ENCODE measurements at regions not wholly inside any gene's neighbourhood (a gene's known extent, or its start where the extent isn't known, plus 50 kb on each side); places are given as distances from the start of the nearest gene placed in this dataset.

DNA sequence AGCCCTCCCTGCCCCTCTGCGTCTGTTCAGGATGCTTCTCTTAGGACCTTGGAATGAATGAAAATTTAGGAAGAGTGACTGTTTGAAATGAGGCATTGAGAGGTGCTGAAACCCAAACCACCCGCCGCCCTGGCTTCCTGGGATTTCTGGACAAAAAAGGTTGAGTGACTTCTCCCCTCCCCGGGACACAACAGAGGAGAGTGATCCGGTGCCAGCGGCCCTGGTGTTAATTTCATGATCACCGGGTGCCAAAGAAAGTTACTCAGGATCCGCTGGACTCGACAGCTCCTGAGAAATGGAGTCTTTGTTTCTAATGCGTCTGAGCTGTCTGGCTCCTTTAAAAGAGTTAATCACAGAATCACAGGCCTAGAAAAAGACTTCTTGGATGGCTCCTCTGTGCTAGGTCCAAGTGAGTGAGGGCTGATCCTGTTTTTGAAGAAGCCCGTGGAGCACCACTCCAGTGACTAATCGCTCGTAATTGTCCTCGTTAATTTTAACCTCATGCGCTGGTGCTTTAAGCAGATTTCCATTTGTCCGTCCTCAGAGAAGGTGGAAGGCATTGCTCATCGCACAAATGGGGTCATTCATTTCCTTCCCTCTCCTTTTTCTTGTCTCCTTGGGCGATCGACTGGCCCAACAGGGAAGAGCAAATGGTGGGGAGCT, 144.4 kb upstream of the ZFHX3 start:
- 68% methylated on average over 19 of the region's 19 CpGs for WGBS (ENCODE audit: insufficient coverage, insufficient replicate concordance, low lambda C conversion rate, missing lambda C conversion rate)
- TF ChIP-seq, protein P1, sequence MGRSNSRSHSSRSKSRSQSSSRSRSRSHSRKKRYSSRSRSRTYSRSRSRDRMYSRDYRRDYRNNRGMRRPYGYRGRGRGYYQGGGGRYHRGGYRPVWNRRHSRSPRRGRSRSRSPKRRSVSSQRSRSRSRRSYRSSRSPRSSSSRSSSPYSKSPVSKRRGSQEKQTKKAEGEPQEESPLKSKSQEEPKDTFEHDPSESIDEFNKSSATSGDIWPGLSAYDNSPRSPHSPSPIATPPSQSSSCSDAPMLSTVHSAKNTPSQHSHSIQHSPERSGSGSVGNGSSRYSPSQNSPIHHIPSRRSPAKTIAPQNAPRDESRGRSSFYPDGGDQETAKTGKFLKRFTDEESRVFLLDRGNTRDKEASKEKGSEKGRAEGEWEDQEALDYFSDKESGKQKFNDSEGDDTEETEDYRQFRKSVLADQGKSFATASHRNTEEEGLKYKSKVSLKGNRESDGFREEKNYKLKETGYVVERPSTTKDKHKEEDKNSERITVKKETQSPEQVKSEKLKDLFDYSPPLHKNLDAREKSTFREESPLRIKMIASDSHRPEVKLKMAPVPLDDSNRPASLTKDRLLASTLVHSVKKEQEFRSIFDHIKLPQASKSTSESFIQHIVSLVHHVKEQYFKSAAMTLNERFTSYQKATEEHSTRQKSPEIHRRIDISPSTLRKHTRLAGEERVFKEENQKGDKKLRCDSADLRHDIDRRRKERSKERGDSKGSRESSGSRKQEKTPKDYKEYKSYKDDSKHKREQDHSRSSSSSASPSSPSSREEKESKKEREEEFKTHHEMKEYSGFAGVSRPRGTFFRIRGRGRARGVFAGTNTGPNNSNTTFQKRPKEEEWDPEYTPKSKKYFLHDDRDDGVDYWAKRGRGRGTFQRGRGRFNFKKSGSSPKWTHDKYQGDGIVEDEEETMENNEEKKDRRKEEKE (IDR thresholded peaks at IDR 0.05), result no peak
- no peak for TF ChIP-seq HDGF (IDR thresholded peaks at IDR 0.05)
- TF ChIP-seq STAT1 (conservative IDR thresholded peaks at IDR 0.05), result no peak
- TF ChIP-seq, protein P2, sequence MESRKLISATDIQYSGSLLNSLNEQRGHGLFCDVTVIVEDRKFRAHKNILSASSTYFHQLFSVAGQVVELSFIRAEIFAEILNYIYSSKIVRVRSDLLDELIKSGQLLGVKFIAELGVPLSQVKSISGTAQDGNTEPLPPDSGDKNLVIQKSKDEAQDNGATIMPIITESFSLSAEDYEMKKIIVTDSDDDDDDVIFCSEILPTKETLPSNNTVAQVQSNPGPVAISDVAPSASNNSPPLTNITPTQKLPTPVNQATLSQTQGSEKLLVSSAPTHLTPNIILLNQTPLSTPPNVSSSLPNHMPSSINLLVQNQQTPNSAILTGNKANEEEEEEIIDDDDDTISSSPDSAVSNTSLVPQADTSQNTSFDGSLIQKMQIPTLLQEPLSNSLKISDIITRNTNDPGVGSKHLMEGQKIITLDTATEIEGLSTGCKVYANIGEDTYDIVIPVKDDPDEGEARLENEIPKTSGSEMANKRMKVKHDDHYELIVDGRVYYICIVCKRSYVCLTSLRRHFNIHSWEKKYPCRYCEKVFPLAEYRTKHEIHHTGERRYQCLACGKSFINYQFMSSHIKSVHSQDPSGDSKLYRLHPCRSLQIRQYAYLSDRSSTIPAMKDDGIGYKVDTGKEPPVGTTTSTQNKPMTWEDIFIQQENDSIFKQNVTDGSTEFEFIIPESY (IDR thresholded peaks at IDR 0.05), result no peak
- TF ChIP-seq, protein P3, sequence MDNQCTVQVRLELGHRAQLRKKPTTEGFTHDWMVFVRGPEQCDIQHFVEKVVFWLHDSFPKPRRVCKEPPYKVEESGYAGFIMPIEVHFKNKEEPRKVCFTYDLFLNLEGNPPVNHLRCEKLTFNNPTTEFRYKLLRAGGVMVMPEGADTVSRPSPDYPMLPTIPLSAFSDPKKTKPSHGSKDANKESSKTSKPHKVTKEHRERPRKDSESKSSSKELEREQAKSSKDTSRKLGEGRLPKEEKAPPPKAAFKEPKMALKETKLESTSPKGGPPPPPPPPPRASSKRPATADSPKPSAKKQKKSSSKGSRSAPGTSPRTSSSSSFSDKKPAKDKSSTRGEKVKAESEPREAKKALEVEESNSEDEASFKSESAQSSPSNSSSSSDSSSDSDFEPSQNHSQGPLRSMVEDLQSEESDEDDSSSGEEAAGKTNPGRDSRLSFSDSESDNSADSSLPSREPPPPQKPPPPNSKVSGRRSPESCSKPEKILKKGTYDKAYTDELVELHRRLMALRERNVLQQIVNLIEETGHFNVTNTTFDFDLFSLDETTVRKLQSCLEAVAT (IDR thresholded peaks at IDR 0.05), result no peak
- TF ChIP-seq SPI1 (IDR thresholded peaks at IDR 0.05; ENCODE audit: borderline replicate concordance, insufficient read depth, low read depth, low read length), result no peak
- TF ChIP-seq, protein P4, sequence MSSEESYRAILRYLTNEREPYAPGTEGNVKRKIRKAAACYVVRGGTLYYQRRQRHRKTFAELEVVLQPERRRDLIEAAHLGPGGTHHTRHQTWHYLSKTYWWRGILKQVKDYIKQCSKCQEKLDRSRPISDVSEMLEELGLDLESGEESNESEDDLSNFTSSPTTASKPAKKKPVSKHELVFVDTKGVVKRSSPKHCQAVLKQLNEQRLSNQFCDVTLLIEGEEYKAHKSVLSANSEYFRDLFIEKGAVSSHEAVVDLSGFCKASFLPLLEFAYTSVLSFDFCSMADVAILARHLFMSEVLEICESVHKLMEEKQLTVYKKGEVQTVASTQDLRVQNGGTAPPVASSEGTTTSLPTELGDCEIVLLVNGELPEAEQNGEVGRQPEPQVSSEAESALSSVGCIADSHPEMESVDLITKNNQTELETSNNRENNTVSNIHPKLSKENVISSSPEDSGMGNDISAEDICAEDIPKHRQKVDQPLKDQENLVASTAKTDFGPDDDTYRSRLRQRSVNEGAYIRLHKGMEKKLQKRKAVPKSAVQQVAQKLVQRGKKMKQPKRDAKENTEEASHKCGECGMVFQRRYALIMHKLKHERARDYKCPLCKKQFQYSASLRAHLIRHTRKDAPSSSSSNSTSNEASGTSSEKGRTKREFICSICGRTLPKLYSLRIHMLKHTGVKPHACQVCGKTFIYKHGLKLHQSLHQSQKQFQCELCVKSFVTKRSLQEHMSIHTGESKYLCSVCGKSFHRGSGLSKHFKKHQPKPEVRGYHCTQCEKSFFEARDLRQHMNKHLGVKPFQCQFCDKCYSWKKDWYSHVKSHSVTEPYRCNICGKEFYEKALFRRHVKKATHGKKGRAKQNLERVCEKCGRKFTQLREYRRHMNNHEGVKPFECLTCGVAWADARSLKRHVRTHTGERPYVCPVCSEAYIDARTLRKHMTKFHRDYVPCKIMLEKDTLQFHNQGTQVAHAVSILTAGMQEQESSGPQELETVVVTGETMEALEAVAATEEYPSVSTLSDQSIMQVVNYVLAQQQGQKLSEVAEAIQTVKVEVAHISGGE (CRISPR knock-in tag; IDR thresholded peaks at IDR 0.05), result no peak
- TF ChIP-seq MTA3 (IDR thresholded peaks at IDR 0.05; ENCODE audit: borderline replicate concordance, low read length), result no peak
- TF ChIP-seq, protein P5, sequence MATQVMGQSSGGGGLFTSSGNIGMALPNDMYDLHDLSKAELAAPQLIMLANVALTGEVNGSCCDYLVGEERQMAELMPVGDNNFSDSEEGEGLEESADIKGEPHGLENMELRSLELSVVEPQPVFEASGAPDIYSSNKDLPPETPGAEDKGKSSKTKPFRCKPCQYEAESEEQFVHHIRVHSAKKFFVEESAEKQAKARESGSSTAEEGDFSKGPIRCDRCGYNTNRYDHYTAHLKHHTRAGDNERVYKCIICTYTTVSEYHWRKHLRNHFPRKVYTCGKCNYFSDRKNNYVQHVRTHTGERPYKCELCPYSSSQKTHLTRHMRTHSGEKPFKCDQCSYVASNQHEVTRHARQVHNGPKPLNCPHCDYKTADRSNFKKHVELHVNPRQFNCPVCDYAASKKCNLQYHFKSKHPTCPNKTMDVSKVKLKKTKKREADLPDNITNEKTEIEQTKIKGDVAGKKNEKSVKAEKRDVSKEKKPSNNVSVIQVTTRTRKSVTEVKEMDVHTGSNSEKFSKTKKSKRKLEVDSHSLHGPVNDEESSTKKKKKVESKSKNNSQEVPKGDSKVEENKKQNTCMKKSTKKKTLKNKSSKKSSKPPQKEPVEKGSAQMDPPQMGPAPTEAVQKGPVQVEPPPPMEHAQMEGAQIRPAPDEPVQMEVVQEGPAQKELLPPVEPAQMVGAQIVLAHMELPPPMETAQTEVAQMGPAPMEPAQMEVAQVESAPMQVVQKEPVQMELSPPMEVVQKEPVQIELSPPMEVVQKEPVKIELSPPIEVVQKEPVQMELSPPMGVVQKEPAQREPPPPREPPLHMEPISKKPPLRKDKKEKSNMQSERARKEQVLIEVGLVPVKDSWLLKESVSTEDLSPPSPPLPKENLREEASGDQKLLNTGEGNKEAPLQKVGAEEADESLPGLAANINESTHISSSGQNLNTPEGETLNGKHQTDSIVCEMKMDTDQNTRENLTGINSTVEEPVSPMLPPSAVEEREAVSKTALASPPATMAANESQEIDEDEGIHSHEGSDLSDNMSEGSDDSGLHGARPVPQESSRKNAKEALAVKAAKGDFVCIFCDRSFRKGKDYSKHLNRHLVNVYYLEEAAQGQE (IDR thresholded peaks at IDR 0.05; ENCODE audit: low read depth, low read length), result no peak

More for the DNA sequence above, 144.4 kb upstream of the ZFHX3 start:
- no peaks in the 10 kb centered on the region for H4K20me1 ChIP-seq (ENCODE audit: control insufficient read depth, insufficient read depth)
- intact Hi-C loops (cut with micrococcal nuclease; ENCODE audit: unreplicated experiment), result loop anchor here (10.0 kb wide), 3 partner anchors 158 to 1068 kb away; no protein-coding TSS in a partner anchor
- H3K4me2 ChIP-seq (ENCODE audit: control insufficient read depth, insufficient read depth), result no peak overlapping the region
- ChIA-PET CTCF (no interaction called here), RAD21 (ENCODE audit: unreplicated experiment) (no interaction called here), SMC1A (ENCODE audit: uncharacterized antibody, unreplicated experiment) (interaction anchor here (0.7 kb wide), 1 partner anchor 108 kb away, joined by 3 read pairs; no protein-coding TSS in a partner anchor), POLR2A (no interaction called here)
- no peak for FAIRE-seq
- no TSS peak for BruUV-seq (replicated peaks)
- H3K36me3 ChIP-seq (ENCODE audit: control insufficient read depth in 2 of 2, insufficient read depth in 2 of 2, low read length in 1 of 2), result no peaks in the 10 kb centered on the region
- no peak overlapping the region for H2AFZ ChIP-seq (ENCODE audit: control insufficient read depth, low read depth, low read length)
- no peak overlapping the region for H3K4me3 ChIP-seq
- no peaks in the 10 kb centered on the region for H3K4me1 ChIP-seq (ENCODE audit: control insufficient read depth, insufficient read depth, low read length)
- H3K27ac ChIP-seq (ENCODE audit: control insufficient read depth, insufficient read depth), result no peak overlapping the region
- ATAC-seq, result no peak
- no peaks in the 10 kb centered on the region for H3K9me3 ChIP-seq (replicated peaks; ENCODE audit: control insufficient read depth, insufficient read depth, low read length)
- no peaks in the 10 kb centered on the region for H3K79me2 ChIP-seq (ENCODE audit: control insufficient read depth, insufficient read depth, low read length)
- in situ Hi-C loops (cut with MboI), result loop anchor here (10.0 kb wide), 1 partner anchor 698 kb away; no protein-coding TSS in a partner anchor
- H3K27me3 ChIP-seq (replicated peaks in 1 of 2; ENCODE audit: control insufficient read depth in 2 of 2, insufficient read depth in 2 of 2, low read length in 1 of 2), result no peaks in the 10 kb centered on the region; a peak in 1 of 4 replicates
- DNase-seq (ENCODE audit: low read depth, low spot score), result no peak
- no peak overlapping the region for H3K9ac ChIP-seq (ENCODE audit: control insufficient read depth, insufficient read depth, low read length)
